SK-N-SH (cell line): ENCODE measurements at regions not wholly inside any gene's neighbourhood (a gene's known extent, or its start where the extent isn't known, plus 50 kb on each side); places are given as distances from the start of the nearest gene placed in this dataset.

Experiments used
- CTCF ChIA-PET: fragments of 300-600, 350-600 bp; formaldehyde crosslinking; extraction: SDS; loops from one replicate; lab custom pipeline; 2021; lab: Yijun Ruan, JAX
- POLR2A ChIA-PET: fragments of 350-600 bp; sonication (Branson Sonifier 250); formaldehyde crosslinking; extraction: SDS; loops from one replicate; lab custom pipeline; 2020; ENCODE audit warnings: antibody characterized with exemption, inconsistent platforms; lab: Yijun Ruan, JAX
- DNase-seq: peaks from one replicate; pipeline ENCODE4 v3.0.0; 2012
- H2AFZ ChIP-seq: fragments of 200-600 bp; sonication (generic); 2 replicates; pipeline ENCODE4 v1.8.1; 2016; ENCODE audit warnings: antibody characterized with exemption, mild to moderate bottlenecking, low read depth
- H3F3A ChIP-seq: fragments of 200-600 bp; sonication (generic); replicated peaks from 2 replicates; pipeline ENCODE3; 2016; ENCODE audit warnings: antibody characterized with exemption, mild to moderate bottlenecking; ENCODE audit not compliant: insufficient read depth
- H3K27ac ChIP-seq, 2 experiments: fragments of 200-500 bp in 1 of 2; fragments of 200-600 bp in 1 of 2; sonication (Bioruptor generic) in 1 of 2; sonication (generic), shearing (Covaris generic) in 1 of 2; 2 replicates each; pipeline versions ENCODE4 v1.5.1 to v1.6.1; 2014 to 2016; ENCODE audit warnings: low read depth in 2 of 2, inconsistent platforms in 1 of 2, low read length in 1 of 2, mild to moderate bottlenecking in 1 of 2, mixed read lengths in 1 of 2
- H3K27me3 ChIP-seq: fragments of 200-600 bp; sonication (generic), shearing (Covaris generic); 2 replicates; pipeline ENCODE4 v1.6.1; 2016; ENCODE audit warnings: mixed run types; ENCODE audit not compliant: insufficient read depth
- H3K36me3 ChIP-seq, 2 experiments: fragments of 200-500 bp in 1 of 2; fragments of 200-600 bp in 1 of 2; sonication (Bioruptor generic) in 1 of 2; sonication (generic) in 1 of 2; replicated peaks in 1 of 2; 2 replicates each; pipeline versions ENCODE3 to v1.5.1; 2014 to 2016; ENCODE audit warnings: low read length in 1 of 2, mild to moderate bottlenecking in 1 of 2; ENCODE audit not compliant: insufficient read depth in 2 of 2, control insufficient read depth in 1 of 2
- H3K4me1 ChIP-seq, 2 experiments: fragments of 200-500 bp in 1 of 2; fragments of 200-600 bp in 1 of 2; sonication (Bioruptor generic) in 1 of 2; sonication (generic), shearing (Covaris generic) in 1 of 2; 2 replicates each; pipeline versions ENCODE4 v1.5.1 to v1.6.1; 2014 to 2016; ENCODE audit warnings: low read depth in 1 of 2, low read length in 1 of 2, mixed run types in 1 of 2; ENCODE audit not compliant: insufficient read depth in 2 of 2, control insufficient read depth in 1 of 2
- H3K4me2 ChIP-seq: fragments of 200-600 bp; sonication (generic), shearing (Covaris generic); 2 replicates; pipeline ENCODE4 v1.6.1; 2017; ENCODE audit warnings: mixed run types
- H3K4me3 ChIP-seq, 2 experiments: fragments of 200-500 bp in 1 of 2; fragments of 200-600 bp in 1 of 2; sonication (Bioruptor generic) in 1 of 2; sonication (generic), shearing (Covaris generic) in 1 of 2; 2 replicates each; pipeline versions ENCODE4 v1.5.1 to v1.8.1; 2014 to 2016; ENCODE audit warnings: low read depth in 2 of 2, inconsistent platforms in 1 of 2, low read length in 1 of 2, mild to moderate bottlenecking in 1 of 2, mixed read lengths in 1 of 2, moderate library complexity in 1 of 2
- H3K79me2 ChIP-seq: fragments of 200-600 bp; sonication (generic); 2 replicates; pipeline ENCODE4 v1.8.1; 2017; ENCODE audit warnings: mild to moderate bottlenecking; ENCODE audit not compliant: insufficient read depth
- H3K9ac ChIP-seq: fragments of 200-600 bp; sonication (generic); 2 replicates; pipeline ENCODE4 v1.6.1; 2017; ENCODE audit warnings: mixed run types
- H3K9me2 ChIP-seq: fragments of 200-600 bp; sonication (generic); 2 replicates; pipeline ENCODE4 v1.6.1; 2017; ENCODE audit warnings: mixed run types
- H3K9me3 ChIP-seq: fragments of 200-600 bp; sonication (generic); 2 replicates; pipeline ENCODE4 v1.6.1; 2017; ENCODE audit warnings: mixed run types, mild to moderate bottlenecking, moderate library complexity
- H4K20me1 ChIP-seq: fragments of 200-600 bp; sonication (generic); 2 replicates; pipeline ENCODE4 v1.6.1; 2017; ENCODE audit warnings: mild to moderate bottlenecking, mixed run types; ENCODE audit not compliant: insufficient read depth
- ELF1 ChIP-seq: IDR thresholded peaks from 2 replicates; pipeline ENCODE4 v1.4.0; 2012
- EP300 ChIP-seq, 2 experiments: IDR thresholded peaks; 2 replicates each; pipeline versions ENCODE4 v1.4.0 to v1.6.1; 2012; ENCODE audit warnings: borderline replicate concordance in 1 of 2, low read depth in 1 of 2, low read length in 1 of 2
- FOSL2 ChIP-seq: IDR thresholded peaks from 2 replicates; pipeline ENCODE4 v1.4.0; 2012; ENCODE audit warnings: low read depth, mild to moderate bottlenecking, moderate library complexity, borderline replicate concordance
- FOXJ3 ChIP-seq: sonication (generic); formaldehyde crosslinking; IDR thresholded peaks from 2 replicates; pipeline ENCODE4 v1.5.1; 2020; ENCODE audit warnings: mild to moderate bottlenecking, missing genetic modification reagents
- FOXM1 ChIP-seq: IDR thresholded peaks from 2 replicates; pipeline ENCODE4 v1.4.0; 2012; ENCODE audit warnings: low read depth, mild to moderate bottlenecking
- GABPA ChIP-seq: IDR thresholded peaks from 2 replicates; pipeline ENCODE4 v1.4.0; 2012; ENCODE audit warnings: low read depth, mild to moderate bottlenecking
- JUND ChIP-seq: IDR thresholded peaks from 2 replicates; pipeline ENCODE4 v1.4.0; 2012
- MXI1 ChIP-seq: IDR thresholded peaks from 2 replicates; pipeline ENCODE4 v1.6.1; 2012; ENCODE audit warnings: mild to moderate bottlenecking, low read depth, low read length, improper control_type of control experiment
- NFIC ChIP-seq: IDR thresholded peaks from 2 replicates; pipeline ENCODE4 v1.4.0; 2012; ENCODE audit warnings: borderline replicate concordance
- NRF1 ChIP-seq: IDR thresholded peaks from 2 replicates; pipeline ENCODE4 v1.6.1; 2012; ENCODE audit warnings: low read depth, mild to moderate bottlenecking, low read length
- POLR2AphosphoS5 ChIP-seq: IDR thresholded peaks from 2 replicates; pipeline ENCODE4 v1.6.1; 2012; ENCODE audit warnings: low read depth, low read length
- RAD21 ChIP-seq: IDR thresholded peaks from 2 replicates; pipeline ENCODE4 v1.6.1; 2012; ENCODE audit warnings: mild to moderate bottlenecking, low read length
- RXRA ChIP-seq: IDR thresholded peaks from 2 replicates; pipeline ENCODE4 v1.4.0; 2012; ENCODE audit warnings: low read depth, mild to moderate bottlenecking, borderline replicate concordance
- SMC3 ChIP-seq: IDR thresholded peaks from 2 replicates; pipeline ENCODE4 v1.6.1; 2012; ENCODE audit warnings: low read depth, low read length, improper control_type of control experiment
- TCF12 ChIP-seq: IDR thresholded peaks from 2 replicates; pipeline ENCODE4 v1.4.0; 2012
- TEAD4 ChIP-seq: IDR thresholded peaks from 2 replicates; pipeline ENCODE4 v1.4.0; 2012; ENCODE audit warnings: mild to moderate bottlenecking, borderline replicate concordance; ENCODE audit not compliant: insufficient read depth
- YY1 ChIP-seq: IDR thresholded peaks from 2 replicates; pipeline ENCODE4 v1.4.0; 2012; ENCODE audit warnings: low read depth, mild to moderate bottlenecking
- WGBS: methylation state at CpG from one replicate; pipeline ENCODE4 v1.1.6; 2017; ENCODE audit warnings: low lambda C conversion rate; 5-methylcytosine and 5-hydroxymethylcytosine counted together
- TF ChIP-seq, protein P1 (sequence below): fragments of 200-600 bp; sonication (generic); IDR thresholded peaks from 2 replicates; pipeline ENCODE4 v1.6.1; 2017; ENCODE audit warnings: antibody characterized with exemption, mild to moderate bottlenecking, moderate library complexity
- TF ChIP-seq, protein P2 (sequence below): IDR thresholded peaks from 2 replicates; pipeline ENCODE4 v1.4.0; 2012; ENCODE audit warnings: low read depth
- TF ChIP-seq, protein P3 (sequence below): fragments of 150-350 bp; IDR thresholded peaks from 2 replicates; pipeline ENCODE4 v1.6.1; 2017; ENCODE audit warnings: antibody characterized with exemption, low read length, low read depth, borderline replicate concordance
- TF ChIP-seq, protein P4 (sequence below): IDR thresholded peaks from 2 replicates; pipeline ENCODE4 v1.4.0; 2012; ENCODE audit warnings: low read depth, borderline replicate concordance

GRCh38 chr9:82621447-82621846 is 441.5 kb downstream of the RASEF start:
- no peaks in the 10 kb centered on the region for H3K4me1 ChIP-seq
- no peaks in the 10 kb centered on the region for H3K9me2 ChIP-seq
- H3K9ac ChIP-seq, result no peak overlapping the region
- no peak overlapping the region for H3K4me3 ChIP-seq
- no peaks in the 10 kb centered on the region for H4K20me1 ChIP-seq
- H3K36me3 ChIP-seq, result no peaks in the 10 kb centered on the region
- H3K27ac ChIP-seq, result no peak overlapping the region
- no peaks in the 10 kb centered on the region for H3K9me3 ChIP-seq
- 28% methylated on average over 1 of the region's 1 CpG for WGBS
- ChIA-PET CTCF (interaction anchor here (0.6 to 3.3 kb wide), 2 partner anchors 12 to 15 kb away, joined by 3 to 12 read pairs; no protein-coding TSS in a partner anchor), POLR2A (no interaction called here)
- no peaks in the 10 kb centered on the region for H3K27me3 ChIP-seq
- H3K79me2 ChIP-seq, result no peaks in the 10 kb centered on the region
- DNase-seq, result no peak
- no peak for TF ChIP-seq FOXJ3 (CRISPR knock-in tag)
- no peak for TF ChIP-seq SMC3
- H3F3A ChIP-seq, result no peaks in the 10 kb centered on the region
- no peak overlapping the region for H3K4me2 ChIP-seq
- no peak overlapping the region for H2AFZ ChIP-seq

- TF ChIP-seq RAD21 (no peak), EP300 (IDR thresholded peaks at IDR 0.05; ENCODE audit: borderline replicate concordance in 1 of 2, low read depth in 1 of 2, low read length in 1 of 2) (no peak), ELF1 (no peak)
- TF ChIP-seq, protein P1, sequence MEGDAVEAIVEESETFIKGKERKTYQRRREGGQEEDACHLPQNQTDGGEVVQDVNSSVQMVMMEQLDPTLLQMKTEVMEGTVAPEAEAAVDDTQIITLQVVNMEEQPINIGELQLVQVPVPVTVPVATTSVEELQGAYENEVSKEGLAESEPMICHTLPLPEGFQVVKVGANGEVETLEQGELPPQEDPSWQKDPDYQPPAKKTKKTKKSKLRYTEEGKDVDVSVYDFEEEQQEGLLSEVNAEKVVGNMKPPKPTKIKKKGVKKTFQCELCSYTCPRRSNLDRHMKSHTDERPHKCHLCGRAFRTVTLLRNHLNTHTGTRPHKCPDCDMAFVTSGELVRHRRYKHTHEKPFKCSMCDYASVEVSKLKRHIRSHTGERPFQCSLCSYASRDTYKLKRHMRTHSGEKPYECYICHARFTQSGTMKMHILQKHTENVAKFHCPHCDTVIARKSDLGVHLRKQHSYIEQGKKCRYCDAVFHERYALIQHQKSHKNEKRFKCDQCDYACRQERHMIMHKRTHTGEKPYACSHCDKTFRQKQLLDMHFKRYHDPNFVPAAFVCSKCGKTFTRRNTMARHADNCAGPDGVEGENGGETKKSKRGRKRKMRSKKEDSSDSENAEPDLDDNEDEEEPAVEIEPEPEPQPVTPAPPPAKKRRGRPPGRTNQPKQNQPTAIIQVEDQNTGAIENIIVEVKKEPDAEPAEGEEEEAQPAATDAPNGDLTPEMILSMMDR, result no peak
- H3K9me2 ChIP-seq, result no peaks in the 10 kb centered on the region
- no peaks in the 10 kb centered on the region for H3K79me2 ChIP-seq
- WGBS, result 17% methylated on average over 2 of the region's 3 CpGs
- no peak overlapping the region for H3K9ac ChIP-seq
- H3K27ac ChIP-seq, result no peak overlapping the region
- no peaks in the 10 kb centered on the region for H3K27me3 ChIP-seq
- H3K4me3 ChIP-seq, result no peak overlapping the region
- no peaks in the 10 kb centered on the region for H3K4me1 ChIP-seq
- no peak overlapping the region for H2AFZ ChIP-seq
- POLR2A ChIA-PET, result no interaction called here
- H3F3A ChIP-seq, result no peaks in the 10 kb centered on the region
- CTCF ChIA-PET, result interaction anchor here (1.2 kb wide), 1 partner anchor 9 kb away, joined by 3 read pairs; no protein-coding TSS in a partner anchor
- no peak overlapping the region for H3K4me2 ChIP-seq
- no peaks in the 10 kb centered on the region for H4K20me1 ChIP-seq
- H3K9me3 ChIP-seq, result no peaks in the 10 kb centered on the region
- no peak for DNase-seq
- no peaks in the 10 kb centered on the region for H3K36me3 ChIP-seq
These were observed 425.6 kb downstream of the RASEF start for GRCh38 chr9:82637368-82637767.

- H3K79me2 ChIP-seq, result no peaks in the 10 kb centered on the region
- DNase-seq, result no peak
- no peak overlapping the region for H2AFZ ChIP-seq
- no peak overlapping the region for H3K4me3 ChIP-seq
- CTCF ChIA-PET, result no interaction called here
- 42% methylated on average over 2 of the region's 2 CpGs for WGBS
- no peaks in the 10 kb centered on the region for H3K4me1 ChIP-seq
- H3K36me3 ChIP-seq, result no peaks in the 10 kb centered on the region
- no peak overlapping the region for H3K9ac ChIP-seq
- H3F3A ChIP-seq, result no peaks in the 10 kb centered on the region
- H3K9me2 ChIP-seq, result no peaks in the 10 kb centered on the region
- H3K27ac ChIP-seq, result no peak overlapping the region
- POLR2A ChIA-PET, result no interaction called here
- no peaks in the 10 kb centered on the region for H3K27me3 ChIP-seq
- H4K20me1 ChIP-seq, result no peaks in the 10 kb centered on the region
- H3K9me3 ChIP-seq, result no peaks in the 10 kb centered on the region
- H3K4me2 ChIP-seq, result no peak overlapping the region
- TF ChIP-seq GABPA (no peak), FOXJ3 (CRISPR knock-in tag) (no peak), JUND (no peak), FOSL2 (no peak), NFIC (no peak), RXRA (no peak), EP300 (IDR thresholded peaks at IDR 0.05; ENCODE audit: borderline replicate concordance in 1 of 2, low read depth in 1 of 2, low read length in 1 of 2) (no peak), MXI1 (no peak), TEAD4 (no peak), POLR2AphosphoS5 (no peak), FOXM1 (no peak), YY1 (no peak), NRF1 (no peak), TCF12 (no peak)
- TF ChIP-seq, protein P2, sequence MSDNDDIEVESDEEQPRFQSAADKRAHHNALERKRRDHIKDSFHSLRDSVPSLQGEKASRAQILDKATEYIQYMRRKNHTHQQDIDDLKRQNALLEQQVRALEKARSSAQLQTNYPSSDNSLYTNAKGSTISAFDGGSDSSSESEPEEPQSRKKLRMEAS, result no peak
- TF ChIP-seq, protein P3, sequence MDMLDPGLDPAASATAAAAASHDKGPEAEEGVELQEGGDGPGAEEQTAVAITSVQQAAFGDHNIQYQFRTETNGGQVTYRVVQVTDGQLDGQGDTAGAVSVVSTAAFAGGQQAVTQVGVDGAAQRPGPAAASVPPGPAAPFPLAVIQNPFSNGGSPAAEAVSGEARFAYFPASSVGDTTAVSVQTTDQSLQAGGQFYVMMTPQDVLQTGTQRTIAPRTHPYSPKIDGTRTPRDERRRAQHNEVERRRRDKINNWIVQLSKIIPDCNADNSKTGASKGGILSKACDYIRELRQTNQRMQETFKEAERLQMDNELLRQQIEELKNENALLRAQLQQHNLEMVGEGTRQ, result no peak
- TF ChIP-seq, protein P4, sequence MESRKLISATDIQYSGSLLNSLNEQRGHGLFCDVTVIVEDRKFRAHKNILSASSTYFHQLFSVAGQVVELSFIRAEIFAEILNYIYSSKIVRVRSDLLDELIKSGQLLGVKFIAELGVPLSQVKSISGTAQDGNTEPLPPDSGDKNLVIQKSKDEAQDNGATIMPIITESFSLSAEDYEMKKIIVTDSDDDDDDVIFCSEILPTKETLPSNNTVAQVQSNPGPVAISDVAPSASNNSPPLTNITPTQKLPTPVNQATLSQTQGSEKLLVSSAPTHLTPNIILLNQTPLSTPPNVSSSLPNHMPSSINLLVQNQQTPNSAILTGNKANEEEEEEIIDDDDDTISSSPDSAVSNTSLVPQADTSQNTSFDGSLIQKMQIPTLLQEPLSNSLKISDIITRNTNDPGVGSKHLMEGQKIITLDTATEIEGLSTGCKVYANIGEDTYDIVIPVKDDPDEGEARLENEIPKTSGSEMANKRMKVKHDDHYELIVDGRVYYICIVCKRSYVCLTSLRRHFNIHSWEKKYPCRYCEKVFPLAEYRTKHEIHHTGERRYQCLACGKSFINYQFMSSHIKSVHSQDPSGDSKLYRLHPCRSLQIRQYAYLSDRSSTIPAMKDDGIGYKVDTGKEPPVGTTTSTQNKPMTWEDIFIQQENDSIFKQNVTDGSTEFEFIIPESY, result no peak
These were observed 417.3 kb downstream of the RASEF start for GRCh38 chr9:82645600-82645999.
